ENCODE measurements at regions not wholly inside any gene's neighbourhood (a gene's known extent, or its start where the extent isn't known, plus 50 kb on each side); places are given as distances from the start of the nearest gene placed in this dataset.
"Not testable (repeated sequence)": the region's sequence is repeated elsewhere in the genome, so short reads cannot be mapped to it uniquely, and the experiment has no call there.

- intact Hi-C loops (cut with DNase I): not testable (repeated sequence)
- WGBS, 2 donors: 56 to 65% methylated on average over 3 of the region's 3 CpGs
- peaks cover 0 to 14% (median 0%) of the 10 kb centered on the region in 11 donors for H3K9me3 ChIP-seq
Measured at GRCh38 chr11:14573539-14574057, 53.4 kb upstream of the PSMA1 start.

GRCh38 chr11:14577292-14577691 is 57.1 kb upstream of the PSMA1 start:
- no peaks in the 10 kb centered on the region for H3K27me3 ChIP-seq
- intact Hi-C loops (cut with DNase I): no loop called here
- peak overlapping the region in 1 of 10 donors; percentile 79 for H3K27ac ChIP-seq
- 96 to 97% methylated on average over 1 of the region's 1 CpG for WGBS, 2 donors
- no peaks in the 10 kb centered on the region for H3K36me3 ChIP-seq
- TF ChIP-seq CTCF (IDR thresholded peaks at IDR 0.05): no peak
- peaks cover 0 to 35% (median 10%) of the 10 kb centered on the region in 9 donors for H3K4me1 ChIP-seq
- no peak overlapping the region for H3K4me3 ChIP-seq
- no peak for ATAC-seq
- no peak for DNase-seq
- peaks cover 0 to 7% (median 0%) of the 10 kb centered on the region in 11 donors for H3K9me3 ChIP-seq

More at GRCh38 chr11:14573539-14574057, 53.4 kb upstream of the PSMA1 start:
- H3K4me3 ChIP-seq, H3K27ac ChIP-seq, H3K27me3 ChIP-seq, DNase-seq, H3K36me3 ChIP-seq, ATAC-seq: not testable (repeated sequence)
- H3K4me1 ChIP-seq: peaks cover 0 to 24% (median 5%) of the 10 kb centered on the region in 9 donors

- Histone ChIP-seq H3K27ac (peak overlapping the region in 3 of 10 donors; percentile 18 to 79 (median 55)), H3K4me1 (peaks cover 0 to 35% (median 10%) of the 10 kb centered on the region in 9 donors), H3K27me3 (no peaks in the 10 kb centered on the region), H3K9me3 (peaks cover 0 to 7% (median 0%) of the 10 kb centered on the region in 11 donors), H3K36me3 (no peaks in the 10 kb centered on the region), H3K4me3 (no peak overlapping the region)
- WGBS, 2 donors: 70 to 89% methylated on average over 4 of the region's 4 CpGs
- no peak for TF ChIP-seq CTCF (IDR thresholded peaks at IDR 0.05)
- ATAC-seq (peak in 2 of 8 donors; percentile 10 to 29), DNase-seq (no peak)
- intact Hi-C loops (cut with DNase I): no loop called here
Measured at GRCh38 chr11:14577835-14578529, 57.8 kb upstream of the PSMA1 start.

- ATAC-seq: peak in 7 of 8 donors; percentile 44 to 75 (median 67)
- no peaks in the 10 kb centered on the region for H3K36me3 ChIP-seq
- DNase-seq: peak in 1 of 2 donors; percentile 26
- intact Hi-C loops (cut with DNase I): no loop called here
- peaks cover 0 to 33% (median 10%) of the 10 kb centered on the region in 9 donors for H3K4me1 ChIP-seq
- H3K27me3 ChIP-seq: no peaks in the 10 kb centered on the region
- TF ChIP-seq CTCF (IDR thresholded peaks at IDR 0.05): no peak
- WGBS, 2 donors: 22 to 28% methylated on average over 3 of the region's 3 CpGs
- peak overlapping the region in 4 of 10 donors; percentile 17 to 79 (median 36) for H3K27ac ChIP-seq
- peaks cover 0 to 7% (median 0%) of the 10 kb centered on the region in 11 donors for H3K9me3 ChIP-seq
- H3K4me3 ChIP-seq: no peak overlapping the region
Measured at GRCh38 chr11:14578541-14578956, 58.4 kb upstream of the PSMA1 start.

- Histone ChIP-seq H3K27ac (peak overlapping the region in 1 of 10 donors; percentile 79), H3K4me3 (no peak overlapping the region), H3K27me3 (no peaks in the 10 kb centered on the region), H3K4me1 (peaks cover 0 to 25% (median 11%) of the 10 kb centered on the region in 9 donors), H3K36me3 (no peaks in the 10 kb centered on the region), H3K9me3 (peaks cover 0 to 7% (median 0%) of the 10 kb centered on the region in 11 donors)
- intact Hi-C loops (cut with DNase I): loop anchor here in 2 of 10 donors (1.0 to 5.0 kb wide), 2 partner anchors 36 to 37 kb away; no protein-coding TSS in a partner anchor
- ATAC-seq (no peak), DNase-seq (no peak)
- TF ChIP-seq CTCF (IDR thresholded peaks at IDR 0.05): no peak
Measured at GRCh38 chr11:14579646-14580045, 59.5 kb upstream of the PSMA1 start.
